NOMO-1 treated with DMSO at 0.1 percent for 48 hours (cell line): ENCODE measurements at regions not wholly inside any gene's neighbourhood (a gene's known extent, or its start where the extent isn't known, plus 50 kb on each side); places are given as distances from the start of the nearest gene placed in this dataset.
"Not testable (repeated sequence)": the region's sequence is repeated elsewhere in the genome, so short reads cannot be mapped to it uniquely, and the experiment has no call there.

Experiments
- DNase-seq: peaks from one replicate; lab custom pipeline; 2025; ENCODE audit not compliant: unreplicated experiment; lab: John Stamatoyannopoulos, UW

DNA sequence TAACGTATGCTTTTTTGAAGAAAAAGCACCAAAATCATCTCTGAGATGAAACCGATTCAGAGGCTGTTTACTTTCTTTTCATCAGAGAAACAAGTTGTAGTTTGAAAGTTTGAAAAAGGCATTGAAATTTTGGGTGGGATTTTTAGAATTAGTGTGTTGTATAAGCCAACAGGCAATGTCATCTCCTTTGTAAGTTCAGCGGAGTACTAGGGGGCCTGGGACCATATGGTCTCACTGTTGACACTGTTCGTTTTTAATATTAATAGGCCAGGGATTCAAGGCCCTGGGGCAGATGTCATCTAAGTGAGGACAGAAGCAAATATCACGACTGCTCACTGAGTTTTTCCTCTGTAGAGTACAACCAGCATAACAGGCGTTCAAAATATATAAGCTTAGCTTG lies 256.2 kb upstream of the RARB start:
- no peak for DNase-seq

DNA sequence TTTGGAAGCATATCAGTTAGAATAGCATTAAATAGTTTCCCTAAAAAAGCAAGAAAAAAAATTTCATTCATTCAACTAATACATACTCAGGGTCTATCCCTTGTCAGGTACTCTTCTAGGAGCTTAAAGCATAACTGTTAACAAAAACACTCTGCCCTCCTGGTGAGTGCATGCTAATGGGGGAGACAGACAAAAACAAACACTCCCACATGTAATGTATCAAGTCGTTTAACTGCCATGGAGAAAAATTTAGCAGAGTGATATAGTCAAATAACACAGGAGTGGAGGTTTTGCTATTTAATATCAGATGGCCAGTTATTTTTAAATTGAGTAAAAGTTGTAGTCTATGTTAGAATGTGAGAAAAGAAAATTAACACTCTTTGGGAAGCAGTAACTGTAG lies 254.5 kb upstream of the RARB start:
- DNase-seq, result no peak

DNA sequence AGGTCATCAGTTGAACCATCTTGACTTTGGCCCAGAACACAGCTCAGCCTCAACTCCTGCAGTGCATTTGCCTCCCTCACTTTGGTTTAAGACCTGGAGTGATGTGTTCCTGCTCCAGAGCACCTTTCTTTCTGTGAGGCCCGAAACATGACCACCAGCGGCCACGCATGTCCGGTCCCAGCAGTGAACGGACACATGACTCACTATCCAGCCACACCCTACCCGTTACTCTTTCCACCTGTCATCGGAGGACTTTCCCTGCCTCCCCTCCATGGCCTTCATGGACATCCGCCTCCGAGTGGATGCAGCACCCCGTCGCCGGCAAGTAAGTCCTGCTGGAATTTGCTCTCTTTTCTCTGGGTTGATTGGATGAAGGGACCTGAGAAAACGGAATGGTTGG lies 253.8 kb upstream of the RARB start:
- no peak for DNase-seq

DNA sequence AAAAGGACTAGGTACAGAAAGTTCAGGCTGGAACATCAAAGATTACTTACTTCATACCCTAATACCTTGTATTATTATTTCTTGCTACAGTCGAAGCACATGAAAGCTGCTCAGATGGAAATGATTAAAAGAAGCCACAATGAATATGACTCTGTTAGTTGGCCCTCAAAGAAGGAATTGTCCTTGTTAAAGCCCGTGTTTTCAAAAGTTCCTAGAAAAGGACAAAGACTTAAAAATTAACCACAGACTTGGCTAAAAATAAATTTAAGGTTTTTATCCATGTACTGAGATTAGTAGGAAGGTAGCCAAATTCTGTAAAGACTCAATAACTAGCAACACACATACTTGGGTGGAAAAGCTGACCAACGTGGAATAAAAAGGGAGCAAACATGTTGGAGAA lies 251.0 kb upstream of the RARB start:
- no peak for DNase-seq

DNA sequence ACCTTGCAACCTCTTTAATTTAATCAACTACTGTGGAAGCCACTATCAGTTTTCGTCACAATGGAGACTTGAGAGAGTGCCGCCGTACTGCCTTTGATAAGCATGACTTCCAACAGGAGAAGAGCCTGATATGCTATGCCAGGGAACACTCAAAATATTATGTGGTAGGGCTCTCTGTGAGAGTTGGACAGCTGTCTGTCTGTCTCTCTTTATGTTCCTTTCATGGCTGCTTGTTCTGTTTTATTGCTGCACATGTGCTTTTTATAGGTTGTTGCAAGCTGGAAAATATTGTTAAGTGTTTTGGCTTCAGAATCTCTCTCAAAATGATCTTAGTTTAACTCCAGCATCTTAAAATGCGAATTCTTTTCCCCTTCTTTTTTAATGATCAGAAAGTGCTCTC lies 249.4 kb upstream of the RARB start:
- DNase-seq, result no peak

DNA sequence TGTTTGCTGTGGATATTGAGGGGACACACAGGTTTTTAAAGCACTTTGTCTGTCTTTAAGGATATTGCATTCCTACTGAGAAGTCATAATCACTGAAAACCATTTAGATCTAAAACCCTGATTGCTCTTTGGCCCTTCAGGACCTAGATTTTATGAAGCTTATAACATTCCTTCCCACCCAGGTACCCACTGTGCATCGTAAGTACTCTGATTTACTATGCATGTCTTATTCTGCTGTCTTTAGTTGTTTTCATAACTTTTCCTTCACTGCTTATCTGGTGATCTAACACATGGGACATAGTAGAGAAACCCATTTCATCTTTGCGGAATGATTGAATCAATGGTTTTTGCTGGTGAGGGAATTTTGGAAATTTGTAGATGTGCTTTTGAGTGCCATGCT lies 247.0 kb upstream of the RARB start:
- DNase-seq, result no peak

DNA sequence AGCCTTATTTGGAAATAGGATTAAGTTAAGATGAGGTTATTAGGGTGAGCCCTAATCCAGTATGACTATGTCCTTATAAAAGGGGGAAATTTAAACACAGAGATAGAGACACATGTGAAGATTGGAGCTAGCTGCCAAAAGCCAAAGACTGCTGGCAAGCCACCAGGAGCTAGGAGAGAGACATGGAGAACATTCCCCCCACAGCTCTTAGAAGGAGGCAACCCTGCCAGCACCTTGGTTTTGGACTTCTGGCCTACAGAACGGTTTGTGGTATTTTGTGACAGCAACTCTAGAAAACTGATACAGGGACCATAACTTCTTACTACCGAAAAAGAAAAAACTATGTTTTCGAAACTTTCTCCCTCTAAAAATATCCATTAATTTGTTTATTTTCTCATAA lies 245.3 kb upstream of the RARB start:
- no peak for DNase-seq

DNA sequence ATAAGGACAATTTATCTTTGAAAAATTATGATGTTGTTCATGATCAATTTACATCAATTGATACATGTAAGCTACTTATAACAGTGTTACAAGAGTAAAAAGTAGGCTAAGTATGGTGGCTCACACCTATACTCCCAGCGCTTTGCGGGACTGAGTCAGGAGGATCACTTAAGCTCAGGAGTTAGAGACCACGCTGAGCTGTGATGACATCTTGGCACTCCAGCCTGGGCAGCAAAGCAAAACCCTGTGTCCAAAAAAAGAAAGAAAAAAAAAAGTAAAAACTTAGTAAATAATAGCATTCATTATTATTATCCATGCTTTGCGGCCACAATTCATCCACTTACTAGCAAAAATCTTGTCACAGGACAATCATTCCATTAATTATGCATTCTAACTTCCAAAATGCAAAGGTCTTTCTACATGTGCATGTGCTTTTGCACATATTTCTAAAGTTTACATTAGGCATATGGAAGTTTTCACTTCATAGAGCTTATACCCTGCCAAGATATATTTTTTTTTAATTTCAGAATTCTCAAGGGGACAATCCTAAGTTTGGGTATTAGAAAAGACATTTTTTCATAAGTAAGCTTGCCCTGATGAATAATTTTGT lies 243.3 kb upstream of the RARB start:
- DNase-seq, result no peak

DNA sequence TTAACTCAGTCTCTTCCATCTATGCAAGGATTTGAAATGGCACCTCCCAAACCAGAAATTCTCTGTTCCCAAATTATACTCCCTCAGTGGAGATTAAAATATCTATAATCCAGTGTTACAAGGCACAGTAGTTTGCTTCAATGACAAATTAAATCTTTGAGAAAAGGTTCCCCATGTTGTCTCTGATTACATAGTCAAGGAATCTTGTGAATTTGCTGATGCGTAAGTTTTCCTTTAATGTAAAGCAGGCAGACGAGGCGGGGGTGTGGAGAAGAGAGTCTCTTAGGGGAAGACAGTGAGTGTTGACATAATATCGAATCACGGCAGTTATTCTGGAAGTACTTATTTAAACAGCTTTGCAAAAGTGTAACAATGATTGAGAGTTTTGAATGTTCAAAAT lies 236.4 kb upstream of the RARB start:
- no peak for DNase-seq

DNA sequence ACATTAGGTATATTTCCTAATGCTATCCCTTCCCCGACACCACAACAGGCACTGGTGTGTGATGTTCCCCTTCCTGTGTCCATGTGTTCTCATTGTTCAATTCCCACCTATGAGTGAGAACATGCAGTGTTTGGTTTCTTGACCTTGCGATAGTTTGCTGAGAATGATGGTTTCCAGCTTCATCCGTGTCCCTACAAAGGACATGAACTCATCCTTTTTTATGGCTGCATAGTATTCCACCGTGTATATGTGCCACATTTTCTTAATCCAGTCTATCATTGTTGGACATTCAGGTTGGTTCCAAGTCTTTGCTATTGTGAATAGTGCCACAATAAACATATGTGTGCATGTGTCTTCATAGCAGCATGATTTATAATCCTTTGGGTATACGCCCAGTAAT lies 228.5 kb upstream of the RARB start:
- not testable (repeated sequence) for DNase-seq

DNA sequence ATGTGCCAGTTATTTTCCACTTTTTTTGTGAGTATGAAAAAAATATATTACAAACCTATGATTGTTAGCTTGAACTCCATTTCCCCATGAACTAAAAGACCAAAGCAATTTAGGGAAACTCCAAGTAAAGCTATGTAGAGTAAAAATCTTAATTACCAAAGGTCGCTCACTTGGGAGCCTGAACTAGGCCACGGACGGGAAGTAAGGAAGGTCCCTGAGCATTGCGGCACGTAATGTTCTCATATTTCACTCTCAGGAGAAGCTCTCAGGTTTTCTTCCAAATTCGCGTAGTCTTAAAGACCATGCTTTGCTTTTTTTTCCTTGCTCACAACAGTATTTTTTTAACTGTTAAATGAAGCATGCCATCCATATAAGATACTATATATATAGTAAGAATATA lies 215.3 kb upstream of the RARB start:
- no peak for DNase-seq

DNA sequence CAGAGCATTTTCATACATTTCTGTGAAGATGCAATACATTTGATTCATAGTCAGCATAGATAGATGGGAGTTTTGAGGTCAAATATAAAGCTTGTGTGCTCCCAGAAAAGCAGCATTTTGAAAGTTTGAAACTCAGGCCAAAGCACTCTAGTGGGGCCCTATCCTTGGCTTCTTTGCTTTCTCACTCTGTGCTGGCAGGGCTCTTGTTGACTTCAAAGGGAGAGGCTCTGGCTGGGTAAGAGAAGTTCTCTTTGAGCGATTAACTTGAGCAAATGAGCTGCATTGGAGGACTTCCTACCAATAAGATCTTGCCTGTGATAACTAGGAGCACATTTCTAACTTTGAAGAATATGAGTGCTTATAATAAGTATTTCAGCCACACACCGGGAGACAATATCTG lies 214.0 kb upstream of the RARB start:
- no peak for DNase-seq

DNA sequence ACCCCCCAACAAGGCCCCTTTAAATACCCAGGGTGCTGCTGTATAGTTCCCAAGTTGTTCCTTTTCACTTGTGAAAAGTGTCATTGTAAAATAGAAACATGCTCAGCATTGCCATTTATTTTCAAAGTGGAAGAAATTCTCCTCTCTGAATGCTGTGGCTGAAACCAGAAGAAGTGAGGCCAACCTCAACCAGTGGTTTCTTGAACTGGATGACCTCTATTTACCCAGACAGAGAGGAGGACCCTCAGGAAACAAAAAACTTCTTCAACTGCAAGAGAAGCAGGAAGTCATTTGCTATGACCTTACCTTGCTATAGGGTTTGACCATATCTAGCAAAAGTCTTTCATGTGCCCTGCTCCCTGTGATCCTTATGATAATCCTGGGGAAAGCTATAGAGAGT lies 209.7 kb upstream of the RARB start:
- no peak for DNase-seq

DNA sequence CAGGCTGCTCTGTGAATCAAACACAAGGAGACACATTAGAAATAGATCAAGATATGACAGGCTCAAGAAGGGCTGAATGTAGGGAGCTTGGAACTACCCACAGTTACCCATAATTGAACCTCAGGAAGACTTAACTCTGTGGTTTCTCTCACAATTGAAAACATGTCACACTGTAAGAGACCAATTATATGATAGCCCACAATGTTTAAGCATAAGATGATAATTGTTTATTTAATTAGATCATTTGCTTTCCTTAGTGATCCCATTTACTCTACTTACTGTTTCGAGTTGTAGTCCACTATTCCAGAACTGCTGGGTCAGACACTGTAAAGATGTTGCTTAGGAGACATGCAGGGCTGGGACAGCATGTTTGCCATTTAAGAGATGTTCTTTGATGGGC lies 201.3 kb upstream of the RARB start:
- no peak for DNase-seq

DNA sequence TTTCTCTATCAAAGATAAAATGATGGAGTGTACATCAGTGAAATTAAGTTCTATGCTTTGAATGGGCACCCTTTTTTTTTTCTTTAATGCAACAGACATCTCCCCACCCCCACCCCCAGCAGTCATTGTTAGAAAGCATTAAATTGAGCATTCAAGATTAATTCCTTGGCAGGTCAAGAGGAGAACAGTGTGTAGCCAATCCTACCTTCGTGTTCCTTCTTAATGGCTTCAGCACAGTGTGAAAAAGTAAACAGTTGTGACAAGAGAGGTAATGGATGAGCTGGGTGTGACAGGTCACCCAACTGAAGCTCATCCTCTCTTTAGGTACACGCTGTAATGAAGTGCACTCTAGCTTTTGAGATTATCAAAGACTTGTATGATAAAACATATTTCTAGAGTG lies 198.5 kb upstream of the RARB start:
- no peak for DNase-seq

DNA sequence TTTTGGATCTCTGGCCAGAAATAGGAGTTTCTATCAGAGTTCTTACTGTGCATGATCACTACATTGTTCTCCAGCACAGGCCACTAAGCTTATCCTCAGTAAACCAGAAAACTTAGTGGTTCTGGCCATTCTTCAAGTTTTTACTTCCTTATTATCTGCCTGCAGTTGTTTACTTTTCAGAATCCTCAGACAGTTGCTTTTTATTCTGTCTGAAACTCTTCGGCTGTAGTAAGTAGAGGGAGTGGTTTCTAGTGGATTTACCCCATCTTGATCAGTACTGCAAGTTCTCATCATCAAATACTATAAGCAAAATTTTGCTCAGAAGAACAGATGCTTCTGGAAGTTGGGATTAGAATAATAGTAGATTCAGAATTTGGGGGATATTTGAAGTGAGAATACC lies 193.0 kb upstream of the RARB start:
- no peak for DNase-seq

DNA sequence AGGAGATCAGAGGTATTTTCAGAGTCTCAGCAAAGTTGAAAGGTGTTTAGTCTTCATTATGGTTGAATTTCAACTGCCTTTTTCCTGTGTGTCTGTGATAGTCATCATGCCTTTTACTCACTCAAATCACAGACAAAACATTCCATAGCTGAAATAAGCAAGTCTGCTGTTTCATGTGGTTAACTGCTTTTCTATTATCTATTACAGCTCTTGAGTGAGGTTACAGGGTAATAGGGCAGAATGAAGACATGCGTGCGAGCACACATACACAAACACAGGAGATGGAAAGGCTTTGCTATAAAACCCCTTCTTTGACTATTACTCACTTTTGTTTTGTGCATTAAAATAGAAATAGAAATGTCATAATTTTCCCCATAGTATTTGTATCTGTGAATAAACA lies 192.6 kb upstream of the RARB start:
- DNase-seq, result no peak

DNA sequence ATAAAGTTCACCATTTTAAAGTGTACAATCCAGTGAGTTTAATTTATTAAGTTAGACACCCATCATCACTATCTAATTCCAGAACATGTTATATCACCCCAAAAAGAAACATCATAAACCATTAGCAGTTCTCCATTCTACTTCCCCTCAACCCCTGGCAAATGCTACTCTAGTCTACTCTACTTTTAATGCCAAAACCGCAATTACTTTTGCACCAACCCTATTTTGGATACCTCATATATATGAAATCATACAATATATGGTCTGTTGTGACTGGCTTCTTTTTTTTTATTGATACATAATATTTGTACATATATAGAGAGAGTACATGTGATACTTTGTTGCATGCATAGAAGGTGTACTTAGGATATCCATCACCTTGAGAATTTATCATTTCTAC lies 190.5 kb upstream of the RARB start:
- no peak for DNase-seq

DNA sequence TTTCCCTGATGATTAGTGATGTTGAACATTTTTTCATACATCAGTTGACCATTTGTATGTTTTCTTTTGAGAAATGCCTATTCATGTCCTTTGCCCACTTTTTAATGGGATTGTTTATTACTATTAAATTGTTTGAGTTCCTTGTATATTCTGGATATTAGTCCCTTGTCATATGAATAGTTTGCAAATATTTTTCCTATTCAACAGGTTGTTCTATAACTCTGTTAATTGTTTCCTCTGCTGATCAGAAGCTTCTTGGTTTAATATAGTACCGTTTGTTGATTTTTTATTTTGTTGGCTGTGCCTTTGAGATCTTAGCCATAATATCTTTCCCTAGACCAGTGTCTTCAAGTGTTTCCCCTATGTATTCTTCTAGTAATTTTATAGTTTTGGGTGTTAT lies 189.0 kb upstream of the RARB start:
- no peak for DNase-seq

DNA sequence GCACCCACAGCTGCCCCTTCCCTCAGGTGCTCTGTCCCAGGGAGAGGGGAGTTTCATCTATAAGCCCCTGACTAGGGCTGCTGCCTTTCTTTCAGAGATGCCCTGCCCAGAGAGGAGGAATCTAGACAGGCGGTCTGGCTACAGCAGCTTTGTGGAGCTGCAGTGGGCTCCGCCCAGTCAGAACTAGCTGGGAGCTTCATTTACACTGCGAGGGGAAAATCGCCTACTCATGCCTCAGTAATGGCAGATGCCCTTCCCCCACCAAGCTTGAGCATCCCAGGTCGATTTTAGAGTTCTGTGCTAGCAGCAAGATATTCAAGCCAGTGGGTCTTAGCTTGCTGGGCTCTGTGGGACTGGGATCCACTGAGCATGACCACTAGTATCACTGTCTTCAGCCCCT lies 181.2 kb upstream of the RARB start:
- no peak for DNase-seq

DNA sequence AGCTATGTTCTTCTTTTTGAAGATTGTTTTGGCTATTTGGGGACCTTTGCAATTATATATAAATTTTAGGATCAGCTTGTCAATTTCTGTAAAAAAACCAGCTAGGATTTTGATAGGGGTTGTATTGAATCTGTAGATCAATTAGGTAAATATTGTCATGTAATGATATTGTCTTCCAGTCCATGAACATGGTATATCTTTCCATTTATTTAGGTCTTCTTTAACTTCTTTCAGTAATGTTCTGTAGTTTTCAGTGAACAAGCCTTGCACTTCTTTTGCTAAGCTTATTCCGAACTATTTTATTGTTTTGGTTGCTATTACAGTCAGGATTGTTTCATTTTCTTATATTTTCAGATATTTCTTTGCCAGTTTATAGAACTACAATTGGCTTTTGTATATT lies 175.8 kb upstream of the RARB start:
- DNase-seq, result no peak

DNA sequence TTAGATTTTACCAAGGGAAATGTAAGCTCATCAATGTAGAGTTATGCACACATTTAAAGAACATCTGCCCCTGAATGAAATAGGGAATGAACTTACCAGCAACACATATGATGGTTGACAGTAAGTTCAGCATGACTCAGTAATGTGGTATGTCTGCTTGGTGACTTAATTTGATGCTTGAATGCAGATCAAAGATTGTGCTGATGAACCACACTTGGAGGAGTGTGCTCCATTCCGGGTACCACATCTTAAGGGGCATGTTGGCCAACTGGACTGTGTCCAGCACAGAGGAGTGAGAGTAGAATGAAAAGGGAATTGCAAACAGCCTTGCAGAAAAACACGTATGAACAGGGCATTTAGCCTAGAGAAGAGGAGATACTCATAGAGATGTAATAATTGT lies 171.0 kb upstream of the RARB start:
- no peak for DNase-seq

DNA sequence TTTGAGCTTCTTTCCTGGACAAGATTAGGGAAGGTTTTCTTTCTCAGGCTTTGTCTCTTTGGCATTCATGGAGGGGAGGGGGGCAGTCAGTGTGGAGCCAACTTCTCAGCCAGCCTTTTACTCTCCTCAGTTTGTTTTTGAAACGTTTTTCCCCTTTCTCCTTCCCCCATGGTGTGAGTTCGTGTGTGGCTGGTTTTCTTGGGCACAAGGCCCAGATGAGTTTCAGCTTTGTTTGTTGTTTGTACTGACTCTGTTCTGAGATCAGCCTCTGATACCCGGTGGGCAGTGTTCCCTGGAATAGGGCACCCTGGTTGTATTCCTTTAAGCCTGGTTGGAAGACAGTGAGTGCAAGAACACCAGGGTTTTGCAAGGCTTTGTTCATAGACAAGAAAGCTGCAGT lies 168.2 kb upstream of the RARB start:
- DNase-seq, result no peak

DNA sequence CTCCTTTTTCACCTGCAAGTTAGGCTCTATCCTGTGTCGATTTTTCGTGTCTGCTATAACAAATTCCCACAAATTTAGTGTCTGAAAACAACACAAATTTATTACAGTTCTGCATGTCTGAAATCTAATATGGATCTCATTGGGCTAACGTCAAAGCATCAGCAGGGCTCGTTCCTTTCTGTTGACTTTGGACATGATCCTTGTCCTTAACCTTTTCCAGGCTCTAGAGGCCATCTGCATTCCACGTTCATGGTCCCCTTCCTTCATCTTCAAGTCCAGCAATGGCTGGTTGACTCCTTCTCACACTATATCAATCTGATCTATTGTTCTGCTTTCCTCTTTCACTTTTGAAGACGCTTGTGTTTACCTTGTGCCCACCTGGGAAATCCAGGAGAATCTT lies 165.7 kb upstream of the RARB start:
- DNase-seq, result no peak
